ENCODE measurements at regions not wholly inside any gene's neighbourhood (a gene's known extent, or its start where the extent isn't known, plus 50 kb on each side); places are given as distances from the start of the nearest gene placed in this dataset.

DNA sequence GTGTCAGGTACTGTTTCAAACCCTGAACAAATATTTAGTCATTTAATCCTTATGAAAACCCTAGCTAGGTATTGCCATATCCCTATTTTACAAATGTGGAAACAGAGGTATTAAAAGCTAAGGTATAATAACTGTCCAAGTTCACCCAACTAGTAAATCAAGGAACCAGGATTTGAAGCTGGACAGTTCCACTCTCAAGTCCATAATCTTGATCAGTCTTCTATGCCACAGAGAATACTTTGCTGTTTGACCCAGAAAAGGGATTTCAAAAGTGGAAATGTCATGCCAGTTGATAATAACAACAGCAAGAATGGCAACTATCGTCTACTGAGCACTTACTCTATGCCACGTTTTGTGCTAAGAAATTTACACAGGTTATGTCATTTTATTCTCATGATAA, 90.4 kb upstream of the KIT start:
- H3K27ac ChIP-seq (ENCODE audit: extremely low read length, insufficient read depth, low read length) = no peak overlapping the region
- no peak overlapping the region for H3K4me2 ChIP-seq (ENCODE audit: low read depth, low read length)
- intact Hi-C loops (cut with micrococcal nuclease; ENCODE audit: unreplicated experiment) = no loop called here
- no peak overlapping the region for H3K9ac ChIP-seq (ENCODE audit: insufficient read depth, low read depth, low read length)
- H3K27me3 ChIP-seq (ENCODE audit: control insufficient read depth in 1 of 2, insufficient read depth in 2 of 2, low read length in 2 of 2) = no peaks in the 10 kb centered on the region; a peak in 2 of 5 replicates
- no peak overlapping the region for H3K4me3 ChIP-seq (replicated peaks in 1 of 3; ENCODE audit: insufficient read depth in 1 of 3, low read depth in 2 of 3, low read length in 3 of 3)
- H4K20me1 ChIP-seq (ENCODE audit: insufficient read depth, low read length) = no peaks in the 10 kb centered on the region
- no peaks in the 10 kb centered on the region for H3K79me2 ChIP-seq (ENCODE audit: insufficient read depth, low read length)
- in situ Hi-C loops (cut with HindIII; ENCODE audit: extremely low pct_ligation_motif_present, low pct_unique_long_range_greater_than_20kb) = no loop called here
- CTCF ChIA-PET (ENCODE audit: low intra/inter-chr PET ratio, low total read pairs) = no interaction called here
- TF ChIP-seq, protein P1, sequence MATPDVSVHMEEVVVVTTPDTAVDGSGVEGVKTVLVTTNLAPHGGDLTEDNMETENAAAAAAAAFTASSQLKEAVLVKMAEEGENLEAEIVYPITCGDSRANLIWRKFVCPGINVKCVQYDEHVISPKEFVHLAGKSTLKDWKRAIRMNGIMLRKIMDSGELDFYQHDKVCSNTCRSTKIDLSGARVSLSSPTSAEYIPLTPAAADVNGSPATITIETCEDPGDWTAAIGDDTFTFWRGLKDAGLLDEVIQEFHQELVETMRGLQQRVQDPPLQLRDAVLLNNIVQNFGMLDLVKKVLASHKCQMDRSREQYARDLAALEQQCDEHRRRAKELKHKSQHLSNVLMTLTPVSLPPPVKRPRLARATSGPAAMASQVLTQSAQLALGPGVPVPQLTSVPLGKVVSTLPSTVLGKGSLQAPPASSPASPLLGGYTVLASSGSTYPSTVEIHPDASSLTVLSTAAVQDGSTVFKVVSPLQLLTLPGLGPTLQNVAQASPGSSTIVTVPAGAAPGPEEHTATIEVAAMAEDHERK (CRISPR knock-in tag; IDR thresholded peaks at IDR 0.05; ENCODE audit: low read depth) = no peak
- TF ChIP-seq, protein P2, sequence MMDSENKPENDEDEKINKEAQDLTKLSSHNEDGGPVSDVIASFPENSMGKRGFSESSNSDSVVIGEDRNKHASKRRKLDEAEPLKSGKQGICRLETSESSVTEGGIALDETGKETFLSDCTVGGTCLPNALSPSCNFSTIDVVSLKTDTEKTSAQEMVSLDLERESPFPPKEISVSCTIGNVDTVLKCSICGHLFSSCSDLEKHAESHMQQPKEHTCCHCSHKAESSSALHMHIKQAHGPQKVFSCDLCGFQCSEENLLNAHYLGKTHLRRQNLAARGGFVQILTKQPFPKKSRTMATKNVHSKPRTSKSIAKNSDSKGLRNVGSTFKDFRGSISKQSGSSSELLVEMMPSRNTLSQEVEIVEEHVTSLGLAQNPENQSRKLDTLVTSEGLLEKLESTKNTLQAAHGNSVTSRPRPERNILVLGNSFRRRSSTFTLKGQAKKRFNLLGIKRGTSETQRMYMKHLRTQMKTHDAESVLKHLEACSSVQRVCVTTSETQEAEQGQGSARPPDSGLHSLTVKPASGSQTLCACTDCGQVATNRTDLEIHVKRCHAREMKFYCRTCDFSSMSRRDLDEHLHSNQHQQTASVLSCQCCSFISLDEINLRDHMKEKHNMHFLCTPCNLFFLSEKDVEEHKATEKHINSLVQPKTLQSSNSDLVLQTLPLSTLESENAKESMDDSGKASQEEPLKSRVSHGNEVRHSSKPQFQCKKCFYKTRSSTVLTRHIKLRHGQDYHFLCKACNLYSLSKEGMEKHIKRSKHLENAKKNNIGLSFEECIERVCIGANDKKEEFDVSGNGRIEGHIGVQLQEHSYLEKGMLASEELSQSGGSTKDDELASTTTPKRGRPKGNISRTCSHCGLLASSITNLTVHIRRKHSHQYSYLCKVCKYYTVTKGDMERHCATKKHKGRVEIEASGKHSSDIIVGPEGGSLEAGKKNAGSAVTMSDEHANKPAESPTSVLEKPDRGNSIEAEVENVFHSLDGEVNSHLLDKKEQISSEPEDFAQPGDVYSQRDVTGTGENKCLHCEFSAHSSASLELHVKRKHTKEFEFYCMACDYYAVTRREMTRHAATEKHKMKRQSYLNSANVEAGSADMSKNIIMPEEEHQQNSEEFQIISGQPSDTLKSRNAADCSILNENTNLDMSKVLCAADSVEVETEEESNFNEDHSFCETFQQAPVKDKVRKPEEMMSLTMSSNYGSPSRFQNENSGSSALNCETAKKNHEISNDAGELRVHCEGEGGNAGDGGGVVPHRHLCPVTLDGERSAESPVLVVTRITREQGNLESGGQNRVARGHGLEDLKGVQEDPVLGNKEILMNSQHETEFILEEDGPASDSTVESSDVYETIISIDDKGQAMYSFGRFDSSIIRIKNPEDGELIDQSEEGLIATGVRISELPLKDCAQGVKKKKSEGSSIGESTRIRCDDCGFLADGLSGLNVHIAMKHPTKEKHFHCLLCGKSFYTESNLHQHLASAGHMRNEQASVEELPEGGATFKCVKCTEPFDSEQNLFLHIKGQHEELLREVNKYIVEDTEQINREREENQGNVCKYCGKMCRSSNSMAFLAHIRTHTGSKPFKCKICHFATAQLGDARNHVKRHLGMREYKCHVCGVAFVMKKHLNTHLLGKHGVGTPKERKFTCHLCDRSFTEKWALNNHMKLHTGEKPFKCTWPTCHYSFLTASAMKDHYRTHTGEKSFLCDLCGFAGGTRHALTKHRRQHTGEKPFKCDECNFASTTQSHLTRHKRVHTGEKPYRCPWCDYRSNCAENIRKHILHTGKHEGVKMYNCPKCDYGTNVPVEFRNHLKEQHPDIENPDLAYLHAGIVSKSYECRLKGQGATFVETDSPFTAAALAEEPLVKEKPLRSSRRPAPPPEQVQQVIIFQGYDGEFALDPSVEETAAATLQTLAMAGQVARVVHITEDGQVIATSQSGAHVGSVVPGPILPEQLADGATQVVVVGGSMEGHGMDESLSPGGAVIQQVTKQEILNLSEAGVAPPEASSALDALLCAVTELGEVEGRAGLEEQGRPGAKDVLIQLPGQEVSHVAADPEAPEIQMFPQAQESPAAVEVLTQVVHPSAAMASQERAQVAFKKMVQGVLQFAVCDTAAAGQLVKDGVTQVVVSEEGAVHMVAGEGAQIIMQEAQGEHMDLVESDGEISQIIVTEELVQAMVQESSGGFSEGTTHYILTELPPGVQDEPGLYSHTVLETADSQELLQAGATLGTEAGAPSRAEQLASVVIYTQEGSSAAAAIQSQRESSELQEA (CRISPR knock-in tag; IDR thresholded peaks at IDR 0.05; ENCODE audit: not compliant biosample characterization) = no peak
- TF ChIP-seq PHF8 (CRISPR knock-in tag; IDR thresholded peaks at IDR 0.05) = no peak
- WGBS (ENCODE audit: low lambda C conversion rate) = 0% methylated on average over 2 of the region's 2 CpGs
- POLR2A ChIA-PET = no interaction called here
- no peaks in the 10 kb centered on the region for H3K9me3 ChIP-seq (ENCODE audit: low read length)
- H2AFZ ChIP-seq (ENCODE audit: low read length) = no peak overlapping the region
- no peaks in the 10 kb centered on the region for H3K36me3 ChIP-seq (replicated peaks in 1 of 2; ENCODE audit: control insufficient read depth in 1 of 2, insufficient read depth in 2 of 2, low read length in 2 of 2)
- BruUV-seq (replicated peaks) = no TSS peak
- ATAC-seq (no peak), DNase-seq (ENCODE audit: low spot score) (no peak), FAIRE-seq (no peak)
- H3K4me1 ChIP-seq (ENCODE audit: insufficient read depth, low read length) = no peaks in the 10 kb centered on the region
